ENCODE measurements at regions not wholly inside any gene's neighbourhood (a gene's known extent, or its start where the extent isn't known, plus 50 kb on each side); places are given as distances from the start of the nearest gene placed in this dataset.

GRCh38 chr4:177907736-177908424 lies 465.6 kb upstream of the AGA start:
- intact Hi-C loops (cut with micrococcal nuclease; ENCODE audit: unreplicated experiment): no loop called here
- Mint-ChIP-seq H3K4me1 (ENCODE audit: low read depth, unreplicated experiment) (peaks cover 11% of the 10 kb centered on the region), H3K27me3 (ENCODE audit: insufficient read depth, unreplicated experiment) (no peaks in the 10 kb centered on the region), H3K9me3 (ENCODE audit: unreplicated experiment) (no peaks in the 10 kb centered on the region), H3K4me3 (ENCODE audit: unreplicated experiment) (peak overlapping the region; percentile 83), H3K27ac (ENCODE audit: unreplicated experiment) (peak overlapping the region; percentile 69), H3K36me3 (ENCODE audit: insufficient read depth, unreplicated experiment) (no peaks in the 10 kb centered on the region)
- Histone ChIP-seq H3K4me3 (ENCODE audit: low read depth, low read length) (peak overlapping the region; percentile 33), H3K4me1 (no peaks in the 10 kb centered on the region; the same call in 1 of the 2 replicates), H3K9me3 (no peaks in the 10 kb centered on the region), H3K36me3 (ENCODE audit: control insufficient read depth, insufficient read depth, low read length) (no peaks in the 10 kb centered on the region), H3K27me3 (replicated peaks; ENCODE audit: control insufficient read depth, insufficient read depth, low read length) (no peaks in the 10 kb centered on the region)
- CTCF ChIA-PET: no interaction called here
- POLR2A ChIA-PET: no interaction called here
- DNase-seq: peak in 1 of 2 experiments; percentile 2
- TF ChIP-seq, protein P1, sequence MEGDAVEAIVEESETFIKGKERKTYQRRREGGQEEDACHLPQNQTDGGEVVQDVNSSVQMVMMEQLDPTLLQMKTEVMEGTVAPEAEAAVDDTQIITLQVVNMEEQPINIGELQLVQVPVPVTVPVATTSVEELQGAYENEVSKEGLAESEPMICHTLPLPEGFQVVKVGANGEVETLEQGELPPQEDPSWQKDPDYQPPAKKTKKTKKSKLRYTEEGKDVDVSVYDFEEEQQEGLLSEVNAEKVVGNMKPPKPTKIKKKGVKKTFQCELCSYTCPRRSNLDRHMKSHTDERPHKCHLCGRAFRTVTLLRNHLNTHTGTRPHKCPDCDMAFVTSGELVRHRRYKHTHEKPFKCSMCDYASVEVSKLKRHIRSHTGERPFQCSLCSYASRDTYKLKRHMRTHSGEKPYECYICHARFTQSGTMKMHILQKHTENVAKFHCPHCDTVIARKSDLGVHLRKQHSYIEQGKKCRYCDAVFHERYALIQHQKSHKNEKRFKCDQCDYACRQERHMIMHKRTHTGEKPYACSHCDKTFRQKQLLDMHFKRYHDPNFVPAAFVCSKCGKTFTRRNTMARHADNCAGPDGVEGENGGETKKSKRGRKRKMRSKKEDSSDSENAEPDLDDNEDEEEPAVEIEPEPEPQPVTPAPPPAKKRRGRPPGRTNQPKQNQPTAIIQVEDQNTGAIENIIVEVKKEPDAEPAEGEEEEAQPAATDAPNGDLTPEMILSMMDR (IDR thresholded peaks at IDR 0.05; ENCODE audit: insufficient read depth in 1 of 2, low read depth in 1 of 2, low read length in 1 of 2, severe bottlenecking in 1 of 2, unreplicated experiment in 1 of 2): no peak
- no TSS peak for BruUV-seq (replicated peaks)

- no peak overlapping the region for H3K4me3 Mint-ChIP-seq (ENCODE audit: unreplicated experiment)
- H3K27ac Mint-ChIP-seq (ENCODE audit: unreplicated experiment): no peak overlapping the region
- no peaks in the 10 kb centered on the region for H3K27me3 ChIP-seq (replicated peaks; ENCODE audit: control insufficient read depth, insufficient read depth, low read length)
- intact Hi-C loops (cut with micrococcal nuclease; ENCODE audit: unreplicated experiment): no loop called here
- H3K9me3 Mint-ChIP-seq (ENCODE audit: unreplicated experiment): peaks cover 15% of the 10 kb centered on the region
- POLR2A ChIA-PET: no interaction called here
- H3K4me1 ChIP-seq: no peaks in the 10 kb centered on the region
- H3K36me3 Mint-ChIP-seq (ENCODE audit: insufficient read depth, unreplicated experiment): peaks cover 4% of the 10 kb centered on the region
- H3K27me3 Mint-ChIP-seq (ENCODE audit: insufficient read depth, unreplicated experiment): no peaks in the 10 kb centered on the region
- 0 out of 2 replicates have a peak, but pooled peaks cover 3% of the 10 kb centered on the region for H3K9me3 ChIP-seq
- H3K4me3 ChIP-seq (ENCODE audit: low read depth, low read length): no peak overlapping the region
- DNase-seq: no peak
- no peaks in the 10 kb centered on the region for H3K36me3 ChIP-seq (ENCODE audit: control insufficient read depth, insufficient read depth, low read length)
- TF ChIP-seq, protein P1 (IDR thresholded peaks at IDR 0.05; ENCODE audit: insufficient read depth in 1 of 2, low read depth in 1 of 2, low read length in 1 of 2, severe bottlenecking in 1 of 2, unreplicated experiment in 1 of 2): no peak
- CTCF ChIA-PET: no interaction called here
- no TSS peak for BruUV-seq (replicated peaks)
- H3K4me1 Mint-ChIP-seq (ENCODE audit: low read depth, unreplicated experiment): no peaks in the 10 kb centered on the region
Observed at GRCh38 chr4:177921715-177922114, 479.5 kb upstream of the AGA start.

DNA sequence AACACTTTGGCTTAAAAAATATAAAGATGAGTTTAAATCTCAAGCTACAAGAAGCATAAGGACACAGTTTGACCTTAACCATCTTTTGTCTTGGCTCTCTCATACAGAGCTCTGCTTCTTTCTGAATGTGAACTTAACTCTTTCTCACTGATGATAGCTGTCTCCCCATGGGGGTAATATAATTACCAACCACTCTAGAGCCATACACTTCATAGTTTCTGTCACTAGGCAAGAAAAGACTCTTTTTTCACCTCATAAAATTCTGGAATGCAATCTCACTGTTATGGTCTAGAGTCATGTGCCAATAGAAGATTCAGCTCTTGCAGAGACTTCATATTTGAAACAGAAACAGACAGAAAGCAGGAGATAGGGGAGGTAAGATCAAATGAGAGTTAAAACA lies 481.7 kb upstream of the AGA start:
- H3K9me3 Mint-ChIP-seq (ENCODE audit: unreplicated experiment): peaks cover 9% of the 10 kb centered on the region
- H3K36me3 ChIP-seq (ENCODE audit: control insufficient read depth, insufficient read depth, low read length): no peaks in the 10 kb centered on the region
- CTCF ChIA-PET: no interaction called here
- POLR2A ChIA-PET: no interaction called here
- no TSS peak for BruUV-seq (replicated peaks)
- no peaks in the 10 kb centered on the region for H3K27me3 Mint-ChIP-seq (ENCODE audit: insufficient read depth, unreplicated experiment)
- H3K4me3 Mint-ChIP-seq (ENCODE audit: unreplicated experiment): no peak overlapping the region
- intact Hi-C loops (cut with micrococcal nuclease; ENCODE audit: unreplicated experiment): no loop called here
- no peaks in the 10 kb centered on the region for H3K36me3 Mint-ChIP-seq (ENCODE audit: insufficient read depth, unreplicated experiment)
- H3K27ac Mint-ChIP-seq (ENCODE audit: unreplicated experiment): no peak overlapping the region
- no peaks in the 10 kb centered on the region for H3K27me3 ChIP-seq (replicated peaks; ENCODE audit: control insufficient read depth, insufficient read depth, low read length)
- no peak for DNase-seq
- no peak overlapping the region for H3K4me3 ChIP-seq (ENCODE audit: low read depth, low read length)
- 0 out of 2 replicates have a peak, but pooled peaks cover 3% of the 10 kb centered on the region for H3K9me3 ChIP-seq
- H3K4me1 Mint-ChIP-seq (ENCODE audit: low read depth, unreplicated experiment): no peaks in the 10 kb centered on the region
- TF ChIP-seq, protein P1 (IDR thresholded peaks at IDR 0.05; ENCODE audit: insufficient read depth in 1 of 2, low read depth in 1 of 2, low read length in 1 of 2, severe bottlenecking in 1 of 2, unreplicated experiment in 1 of 2): no peak
- H3K4me1 ChIP-seq: no peaks in the 10 kb centered on the region

Measured in Caco-2 (cell line).